Osteocyte (in vitro differentiated cells): ENCODE measurements at regions not wholly inside any gene's neighbourhood (a gene's known extent, or its start where the extent isn't known, plus 50 kb on each side); places are given as distances from the start of the nearest gene placed in this dataset.

Source experiments
- DNase-seq: peaks from one replicate; pipeline ENCODE4 v3.0.0; 2021; ENCODE audit warnings: mixed read lengths; ENCODE audit not compliant: unreplicated experiment; ENCODE audit errors: extremely low spot score
- H3K27ac Mint-ChIP-seq: one replicate; pipeline ENCODE4 v1.8.0; 2021; ENCODE audit warnings: mild to moderate bottlenecking, mixed read lengths; ENCODE audit not compliant: unreplicated experiment
- H3K27me3 Mint-ChIP-seq: one replicate; pipeline ENCODE4 v1.8.0; 2021; ENCODE audit warnings: mixed read lengths; ENCODE audit not compliant: unreplicated experiment
- H3K36me3 Mint-ChIP-seq: one replicate; pipeline ENCODE4 v1.8.0; 2021; ENCODE audit warnings: mixed read lengths; ENCODE audit not compliant: unreplicated experiment
- H3K4me1 Mint-ChIP-seq: one replicate; pipeline ENCODE4 v1.8.0; 2021; ENCODE audit warnings: mixed read lengths; ENCODE audit not compliant: unreplicated experiment
- H3K4me3 Mint-ChIP-seq: one replicate; pipeline ENCODE4 v1.8.0; 2021; ENCODE audit warnings: mild to moderate bottlenecking, moderate library complexity, mixed read lengths; ENCODE audit not compliant: unreplicated experiment
- H3K9me3 Mint-ChIP-seq: one replicate; pipeline ENCODE4 v1.8.0; 2021; ENCODE audit warnings: mixed read lengths; ENCODE audit not compliant: unreplicated experiment
- TF ChIP-seq, protein P1 (sequence below): fragments of 200-600 bp; sonication (generic); IDR thresholded peaks from 2 replicates; pipeline ENCODE4 v1.5.0; 2021; ENCODE audit warnings: antibody characterized with exemption, mild to moderate bottlenecking, moderate library complexity

DNA sequence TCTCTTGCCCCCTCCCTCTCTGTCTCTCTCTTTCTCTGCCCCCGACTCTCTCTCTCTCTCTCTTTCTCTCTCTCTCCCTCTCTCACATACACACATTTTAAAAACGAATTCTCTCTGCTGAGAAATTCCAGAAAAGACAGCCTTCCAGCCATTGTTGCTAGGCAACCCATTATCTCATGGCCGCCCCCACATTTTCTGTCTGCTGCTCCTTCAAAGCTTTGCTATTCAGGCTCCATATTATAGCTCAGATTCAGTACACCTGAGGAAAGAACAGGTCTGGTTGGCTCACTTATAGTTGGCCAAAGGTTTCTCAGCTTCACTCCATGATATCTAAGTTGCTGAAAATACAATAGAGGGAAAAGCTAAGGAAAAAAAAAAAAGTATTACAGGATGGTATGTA lies 174.4 kb upstream of the RADX start:
- Mint-ChIP-seq H3K27ac (no peak overlapping the region), H3K36me3 (no peaks in the 10 kb centered on the region)

GRCh38 chrX:106450405-106450804 lies 161.4 kb upstream of the RADX start:
- peaks cover 14% of the 10 kb centered on the region for H3K9me3 Mint-ChIP-seq
- H3K4me1 Mint-ChIP-seq, result no peaks in the 10 kb centered on the region
- no peak overlapping the region for H3K27ac Mint-ChIP-seq

More for the DNA sequence above, 174.4 kb upstream of the RADX start:
- Mint-ChIP-seq H3K4me1 (no peaks in the 10 kb centered on the region), H3K4me3 (no peak overlapping the region), H3K27me3 (no peaks in the 10 kb centered on the region), H3K9me3 (peaks cover 16% of the 10 kb centered on the region)
- TF ChIP-seq, protein P1, sequence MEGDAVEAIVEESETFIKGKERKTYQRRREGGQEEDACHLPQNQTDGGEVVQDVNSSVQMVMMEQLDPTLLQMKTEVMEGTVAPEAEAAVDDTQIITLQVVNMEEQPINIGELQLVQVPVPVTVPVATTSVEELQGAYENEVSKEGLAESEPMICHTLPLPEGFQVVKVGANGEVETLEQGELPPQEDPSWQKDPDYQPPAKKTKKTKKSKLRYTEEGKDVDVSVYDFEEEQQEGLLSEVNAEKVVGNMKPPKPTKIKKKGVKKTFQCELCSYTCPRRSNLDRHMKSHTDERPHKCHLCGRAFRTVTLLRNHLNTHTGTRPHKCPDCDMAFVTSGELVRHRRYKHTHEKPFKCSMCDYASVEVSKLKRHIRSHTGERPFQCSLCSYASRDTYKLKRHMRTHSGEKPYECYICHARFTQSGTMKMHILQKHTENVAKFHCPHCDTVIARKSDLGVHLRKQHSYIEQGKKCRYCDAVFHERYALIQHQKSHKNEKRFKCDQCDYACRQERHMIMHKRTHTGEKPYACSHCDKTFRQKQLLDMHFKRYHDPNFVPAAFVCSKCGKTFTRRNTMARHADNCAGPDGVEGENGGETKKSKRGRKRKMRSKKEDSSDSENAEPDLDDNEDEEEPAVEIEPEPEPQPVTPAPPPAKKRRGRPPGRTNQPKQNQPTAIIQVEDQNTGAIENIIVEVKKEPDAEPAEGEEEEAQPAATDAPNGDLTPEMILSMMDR, result no peak
- no peak for DNase-seq

GRCh38 chrX:106451933-106452332 lies 159.8 kb upstream of the RADX start:
- no peak for DNase-seq
- Mint-ChIP-seq H3K27me3 (no peaks in the 10 kb centered on the region), H3K4me3 (no peak overlapping the region), H3K27ac (no peak overlapping the region), H3K4me1 (no peaks in the 10 kb centered on the region), H3K9me3 (peaks cover 14% of the 10 kb centered on the region), H3K36me3 (no peaks in the 10 kb centered on the region)
- TF ChIP-seq, protein P1, result no peak

More at GRCh38 chrX:106450405-106450804, 161.4 kb upstream of the RADX start:
- no peaks in the 10 kb centered on the region for H3K36me3 Mint-ChIP-seq
- no peaks in the 10 kb centered on the region for H3K27me3 Mint-ChIP-seq
- no peak for DNase-seq
- no peak overlapping the region for H3K4me3 Mint-ChIP-seq
- TF ChIP-seq, protein P1, result no peak

DNA sequence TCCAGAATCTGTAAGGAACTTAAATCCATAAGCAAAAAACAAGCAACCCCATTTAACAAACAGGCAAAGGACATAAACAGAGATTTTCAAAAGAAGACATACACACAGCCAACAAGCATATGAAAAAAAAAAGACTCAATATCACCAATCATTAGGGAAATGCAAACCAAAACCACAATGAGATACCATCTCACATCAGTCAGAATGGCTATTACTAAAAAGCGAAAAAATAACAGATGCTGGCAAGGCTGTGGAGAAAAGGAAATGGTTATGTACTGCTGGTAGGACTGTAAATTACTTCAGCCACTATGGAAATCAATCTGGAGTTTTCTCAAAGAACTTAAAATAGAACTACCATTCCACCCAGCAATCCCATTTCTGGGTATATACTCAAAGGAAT lies 156.8 kb upstream of the RADX start:
- no peak overlapping the region for H3K4me3 Mint-ChIP-seq
- peaks cover 19% of the 10 kb centered on the region for H3K9me3 Mint-ChIP-seq
- no peak for DNase-seq
- TF ChIP-seq, protein P1, result no peak
- H3K27ac Mint-ChIP-seq, result no peak overlapping the region
- no peaks in the 10 kb centered on the region for H3K4me1 Mint-ChIP-seq
- H3K27me3 Mint-ChIP-seq, result no peaks in the 10 kb centered on the region
- no peaks in the 10 kb centered on the region for H3K36me3 Mint-ChIP-seq

GRCh38 chrX:106457802-106458201 lies 154.0 kb upstream of the RADX start:
- no peaks in the 10 kb centered on the region for H3K36me3 Mint-ChIP-seq
- no peak overlapping the region for H3K4me3 Mint-ChIP-seq
- TF ChIP-seq, protein P1, result no peak
- no peak for DNase-seq
- no peaks in the 10 kb centered on the region for H3K4me1 Mint-ChIP-seq
- no peak overlapping the region for H3K27ac Mint-ChIP-seq
- H3K27me3 Mint-ChIP-seq, result no peaks in the 10 kb centered on the region
- H3K9me3 Mint-ChIP-seq, result peaks cover 13% of the 10 kb centered on the region
